Osteoblast (primary cell): ENCODE measurements at regions not wholly inside any gene's neighbourhood (a gene's known extent, or its start where the extent isn't known, plus 50 kb on each side); places are given as distances from the start of the nearest gene placed in this dataset.

Experiments
- DNase-seq: peaks from one replicate; pipeline ENCODE4 v3.0.0; 2011; ENCODE audit warnings: low spot score, mixed read lengths; ENCODE audit not compliant: insufficient read length; ENCODE audit errors: missing footprints
- H2AFZ ChIP-seq: 2 replicates; pipeline ENCODE4 v1.6.0; 2011; ENCODE audit warnings: mild to moderate bottlenecking, low read length
- H3K27ac ChIP-seq: 2 replicates; pipeline ENCODE4 v1.5.1; 2011; ENCODE audit warnings: mild to moderate bottlenecking, low read depth, low read length, moderate library complexity
- H3K27me3 ChIP-seq: 2 replicates; pipeline ENCODE4 v1.6.0; 2012; ENCODE audit warnings: mild to moderate bottlenecking, control low read depth, inconsistent platforms, low read length, moderate library complexity; ENCODE audit not compliant: insufficient read depth
- H3K36me3 ChIP-seq: 2 replicates; pipeline ENCODE4 v1.5.1; 2011; ENCODE audit warnings: mild to moderate bottlenecking, low read length, control low read depth, moderate library complexity; ENCODE audit not compliant: insufficient read depth
- H3K4me1 ChIP-seq: 2 replicates; pipeline ENCODE4 v1.5.1; 2011; ENCODE audit warnings: mild to moderate bottlenecking, low read length, control low read depth, moderate library complexity; ENCODE audit not compliant: insufficient read depth
- H3K4me2 ChIP-seq: 2 replicates; pipeline ENCODE4 v1.6.0; 2011; ENCODE audit warnings: mild to moderate bottlenecking, low read length; ENCODE audit not compliant: insufficient read depth
- H3K4me3 ChIP-seq: fragments of 200-600 bp; sonication (generic); 3 replicates; pipeline ENCODE4 v1.5.1; 2012; ENCODE audit warnings: mild to moderate bottlenecking, low read length, inconsistent platforms; ENCODE audit not compliant: insufficient read depth
- H3K79me2 ChIP-seq: 2 replicates; pipeline ENCODE4 v1.6.0; 2012; ENCODE audit warnings: mild to moderate bottlenecking, low read length, control low read depth, inconsistent platforms; ENCODE audit not compliant: insufficient read depth
- H3K9me3 ChIP-seq: 2 replicates; pipeline ENCODE4 v1.5.1; 2011; ENCODE audit warnings: low read depth, low read length, control low read depth
- H4K20me1 ChIP-seq: 2 replicates; pipeline ENCODE4 v1.6.0; 2012; ENCODE audit warnings: mild to moderate bottlenecking, low read length, control low read depth; ENCODE audit not compliant: insufficient read depth
- CTCF ChIP-seq: IDR thresholded peaks from 2 replicates; pipeline ENCODE4 v1.5.1; 2011; ENCODE audit warnings: mild to moderate bottlenecking, low read depth, low read length, moderate library complexity; ENCODE audit errors: extremely low read depth

GRCh38 chr9:29793970-29794369 is 2220.7 kb upstream of the C9orf72 start:
- Histone ChIP-seq H3K4me1 (no peaks in the 10 kb centered on the region), H3K4me2 (no peak overlapping the region), H3K79me2 (no peaks in the 10 kb centered on the region), H3K27me3 (no peaks in the 10 kb centered on the region), H2AFZ (no peak overlapping the region), H3K9me3 (no peaks in the 10 kb centered on the region), H4K20me1 (no peaks in the 10 kb centered on the region), H3K4me3 (no peak overlapping the region), H3K36me3 (no peaks in the 10 kb centered on the region), H3K27ac (no peak overlapping the region)
- no peak for TF ChIP-seq CTCF
- DNase-seq: no peak

DNA sequence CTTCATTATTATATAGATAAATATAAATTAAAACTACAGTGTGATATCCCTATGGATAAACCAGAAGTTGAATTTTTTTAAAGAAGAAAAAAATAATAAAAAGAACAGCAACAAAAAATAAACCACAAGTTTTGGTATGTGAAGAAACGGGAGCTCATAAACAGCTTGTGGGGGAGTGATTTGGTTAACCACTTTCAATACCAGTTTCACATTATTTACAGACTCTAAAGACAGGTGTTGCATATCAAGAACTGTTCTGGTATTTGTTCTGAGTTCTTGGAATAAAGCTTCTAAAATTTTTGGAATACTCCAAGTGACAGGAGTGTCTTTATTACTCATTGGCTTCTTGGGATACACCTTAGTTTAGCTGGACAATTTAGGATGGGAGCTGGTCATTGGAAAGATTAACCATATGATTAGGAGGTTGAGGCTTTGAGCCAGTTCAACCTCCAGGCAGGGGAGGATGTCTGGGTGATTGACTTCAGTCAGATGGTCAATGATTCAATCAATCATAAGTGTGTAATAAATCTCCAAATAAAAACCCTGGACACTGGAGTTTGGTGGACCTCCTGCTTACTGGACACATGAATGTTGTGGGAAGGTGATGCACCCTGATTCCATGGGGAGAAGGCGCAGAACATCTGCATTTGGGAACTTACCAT is 2223.1 kb upstream of the C9orf72 start:
- Histone ChIP-seq H3K4me1 (no peaks in the 10 kb centered on the region), H3K4me2 (no peak overlapping the region), H3K27ac (no peak overlapping the region), H3K4me3 (no peak overlapping the region), H3K27me3 (no peaks in the 10 kb centered on the region), H2AFZ (no peak overlapping the region), H4K20me1 (no peaks in the 10 kb centered on the region), H3K36me3 (no peaks in the 10 kb centered on the region), H3K9me3 (no peaks in the 10 kb centered on the region), H3K79me2 (no peaks in the 10 kb centered on the region)
- TF ChIP-seq CTCF: no peak
- no peak for DNase-seq

DNA sequence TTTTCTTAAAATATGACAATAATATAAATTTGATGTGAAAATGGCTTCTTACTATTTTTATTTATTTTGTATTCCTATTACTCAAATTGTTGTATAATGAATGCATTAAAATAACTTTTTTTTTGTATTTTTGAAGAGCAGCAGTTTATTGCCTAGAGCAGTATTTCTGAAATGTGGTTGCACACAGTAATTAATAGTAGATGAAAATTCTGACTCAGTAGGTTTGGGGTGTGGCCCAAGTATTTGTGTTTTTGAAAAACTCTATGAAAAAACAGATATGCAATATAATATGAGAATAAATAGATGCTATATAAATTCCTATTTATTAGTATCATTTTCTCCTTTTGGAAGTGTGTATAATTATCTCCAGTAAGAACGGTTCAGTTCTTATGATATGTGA is 2225.3 kb upstream of the C9orf72 start:
- no peaks in the 10 kb centered on the region for H3K36me3 ChIP-seq
- TF ChIP-seq CTCF: no peak
- no peak overlapping the region for H3K27ac ChIP-seq
- no peak overlapping the region for H3K4me2 ChIP-seq
- no peaks in the 10 kb centered on the region for H3K9me3 ChIP-seq
- H4K20me1 ChIP-seq: no peaks in the 10 kb centered on the region
- no peak overlapping the region for H2AFZ ChIP-seq
- H3K4me3 ChIP-seq: no peak overlapping the region
- no peaks in the 10 kb centered on the region for H3K27me3 ChIP-seq
- no peak for DNase-seq
- H3K79me2 ChIP-seq: no peaks in the 10 kb centered on the region
- no peaks in the 10 kb centered on the region for H3K4me1 ChIP-seq

- Histone ChIP-seq H3K9me3 (no peaks in the 10 kb centered on the region), H3K79me2 (no peaks in the 10 kb centered on the region), H3K4me1 (no peaks in the 10 kb centered on the region), H2AFZ (no peak overlapping the region), H3K27me3 (no peaks in the 10 kb centered on the region), H3K4me3 (no peak overlapping the region), H4K20me1 (no peaks in the 10 kb centered on the region), H3K36me3 (no peaks in the 10 kb centered on the region), H3K27ac (no peak overlapping the region), H3K4me2 (no peak overlapping the region)
- no peak for TF ChIP-seq CTCF
- no peak for DNase-seq
These were observed 2225.9 kb upstream of the C9orf72 start for GRCh38 chr9:29799227-29799626.
